ENCODE measurements at regions not wholly inside any gene's neighbourhood (a gene's known extent, or its start where the extent isn't known, plus 50 kb on each side); places are given as distances from the start of the nearest gene placed in this dataset.

- DNase-seq (ENCODE audit: low spot score): peak; percentile 22
Observed at GRCh38 chr14:26204366-26204727, 393.5 kb downstream of the NOVA1 start.

GRCh38 chr14:26200687-26201086, 397.1 kb downstream of the NOVA1 start:
- DNase-seq (ENCODE audit: low spot score): no peak

GRCh38 chr14:26199590-26200370, 398.1 kb downstream of the NOVA1 start:
- no peak for DNase-seq (ENCODE audit: low spot score)

- DNase-seq (ENCODE audit: low spot score): no peak
Observed at GRCh38 chr14:26199096-26199495, 398.7 kb downstream of the NOVA1 start.

- no peak for DNase-seq (ENCODE audit: low spot score)
Observed at GRCh38 chr14:26194816-26195215, 403.0 kb downstream of the NOVA1 start.

GRCh38 chr14:26191671-26192070, 406.2 kb downstream of the NOVA1 start:
- no peak for DNase-seq (ENCODE audit: low spot score)

GRCh38 chr14:26191123-26191522, 406.7 kb downstream of the NOVA1 start:
- DNase-seq (ENCODE audit: low spot score): no peak

- DNase-seq (ENCODE audit: low spot score): no peak
Observed at GRCh38 chr14:26190646-26191045, 407.2 kb downstream of the NOVA1 start.

- no peak for DNase-seq (ENCODE audit: low spot score)
Observed at GRCh38 chr14:26187996-26188620, 409.7 kb downstream of the NOVA1 start.

- peak; percentile 77 for DNase-seq (ENCODE audit: low spot score)
Observed at GRCh38 chr14:26180221-26180620, 417.6 kb downstream of the NOVA1 start.

- peak; percentile 30 for DNase-seq (ENCODE audit: low spot score)
Observed at GRCh38 chr14:26175658-26176057, 422.2 kb downstream of the NOVA1 start.

GRCh38 chr14:26174395-26174794, 423.4 kb downstream of the NOVA1 start:
- DNase-seq (ENCODE audit: low spot score): no peak

GRCh38 chr14:26173581-26174110, 424.2 kb downstream of the NOVA1 start:
- no peak for DNase-seq (ENCODE audit: low spot score)

GRCh38 chr14:26172396-26172795, 425.4 kb downstream of the NOVA1 start:
- DNase-seq (ENCODE audit: low spot score): no peak

- no peak for DNase-seq (ENCODE audit: low spot score)
Observed at GRCh38 chr14:26170885-26171284, 426.9 kb downstream of the NOVA1 start.

- DNase-seq (ENCODE audit: low spot score): peak; percentile 66
Observed at GRCh38 chr14:26163761-26164160, 434.1 kb downstream of the NOVA1 start.

GRCh38 chr14:26157517-26157916, 440.3 kb downstream of the NOVA1 start:
- no peak for DNase-seq (ENCODE audit: low spot score)

GRCh38 chr14:26143057-26143456, 454.8 kb downstream of the NOVA1 start:
- no peak for DNase-seq (ENCODE audit: low spot score)

GRCh38 chr14:26138764-26139445, 458.9 kb downstream of the NOVA1 start:
- DNase-seq (ENCODE audit: low spot score): no peak

GRCh38 chr14:26137161-26137560, 460.7 kb downstream of the NOVA1 start:
- no peak for DNase-seq (ENCODE audit: low spot score)

- DNase-seq (ENCODE audit: low spot score): no peak
Observed at GRCh38 chr14:26132061-26132645, 465.7 kb downstream of the NOVA1 start.

GRCh38 chr14:26130690-26131089, 467.1 kb downstream of the NOVA1 start:
- no peak for DNase-seq (ENCODE audit: low spot score)
